ENCODE measurements at regions not wholly inside any gene's neighbourhood (a gene's known extent, or its start where the extent isn't known, plus 50 kb on each side); places are given as distances from the start of the nearest gene placed in this dataset.

DNA sequence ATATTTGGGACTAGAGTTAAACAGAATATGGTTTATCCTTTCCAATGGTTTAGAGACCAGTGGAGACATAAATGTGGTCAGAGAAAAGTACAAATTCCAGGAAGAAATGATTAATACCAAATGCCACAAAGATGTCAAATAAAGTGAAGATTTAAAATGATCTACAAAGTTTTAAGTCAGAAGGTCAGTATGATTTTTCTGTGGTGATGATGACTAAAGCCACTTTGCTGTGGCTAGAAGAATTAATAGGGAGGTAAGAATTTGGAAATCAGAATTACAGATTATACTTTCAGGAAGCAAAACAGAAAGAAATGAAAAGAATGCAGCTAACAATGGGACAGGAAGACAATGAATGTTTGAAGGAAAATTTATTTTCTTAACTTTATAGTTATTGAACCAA lies 91.5 kb upstream of the CDH7 start:
- Histone ChIP-seq H3K4me1 (ENCODE audit: insufficient read depth, low read length) (no peaks in the 10 kb centered on the region), H3K4me3 (replicated peaks in 1 of 3; ENCODE audit: insufficient read depth in 1 of 3, low read depth in 2 of 3, low read length in 3 of 3) (no peak overlapping the region), H3K27me3 (ENCODE audit: control insufficient read depth in 1 of 2, insufficient read depth in 2 of 2, low read length in 2 of 2) (no peaks in the 10 kb centered on the region), H3K27ac (ENCODE audit: extremely low read length, insufficient read depth, low read length) (no peak overlapping the region), H4K20me1 (ENCODE audit: insufficient read depth, low read length) (no peaks in the 10 kb centered on the region), H3K79me2 (ENCODE audit: insufficient read depth, low read length) (no peaks in the 10 kb centered on the region), H3K4me2 (ENCODE audit: low read depth, low read length) (no peak overlapping the region), H2AFZ (ENCODE audit: low read length) (no peak overlapping the region), H3K36me3 (replicated peaks in 1 of 2; ENCODE audit: control insufficient read depth in 1 of 2, insufficient read depth in 2 of 2, low read length in 2 of 2) (no peaks in the 10 kb centered on the region), H3K9me3 (ENCODE audit: low read length) (peaks cover 9% of the 10 kb centered on the region; the same call in 1 of the 2 replicates), H3K9ac (ENCODE audit: insufficient read depth, low read depth, low read length) (no peak overlapping the region)
- CTCF ChIA-PET (ENCODE audit: low intra/inter-chr PET ratio, low total read pairs) = no interaction called here
- no peak for DNase-seq (ENCODE audit: low spot score)
- no peak for ATAC-seq
- POLR2A ChIA-PET = no interaction called here
- in situ Hi-C loops (cut with HindIII; ENCODE audit: extremely low pct_ligation_motif_present, low pct_unique_long_range_greater_than_20kb) (no loop called here), intact Hi-C loops (cut with micrococcal nuclease; ENCODE audit: unreplicated experiment) (no loop called here)
- no TSS peak for BruUV-seq (replicated peaks)
- TF ChIP-seq MEIS2 (CRISPR knock-in tag; IDR thresholded peaks at IDR 0.05) (no peak), ZNF709 (CRISPR knock-in tag; IDR thresholded peaks at IDR 0.05) (no peak), GPN1 (CRISPR knock-in tag; IDR thresholded peaks at IDR 0.05; ENCODE audit: borderline replicate concordance) (no peak), ZNF180 (CRISPR knock-in tag; IDR thresholded peaks at IDR 0.05; ENCODE audit: borderline replicate concordance, low read depth) (no peak), IKZF4 (CRISPR knock-in tag; IDR thresholded peaks at IDR 0.05; ENCODE audit: borderline replicate concordance, low read depth, not compliant biosample characterization) (no peak), ZFP41 (CRISPR knock-in tag; IDR thresholded peaks at IDR 0.05; ENCODE audit: borderline replicate concordance) (no peak), PHF5A (CRISPR knock-in tag; IDR thresholded peaks at IDR 0.05; ENCODE audit: low read depth, unreplicated experiment) (no peak), DR1 (CRISPR knock-in tag; IDR thresholded peaks at IDR 0.05) (no peak)
- TF ChIP-seq, protein P1, sequence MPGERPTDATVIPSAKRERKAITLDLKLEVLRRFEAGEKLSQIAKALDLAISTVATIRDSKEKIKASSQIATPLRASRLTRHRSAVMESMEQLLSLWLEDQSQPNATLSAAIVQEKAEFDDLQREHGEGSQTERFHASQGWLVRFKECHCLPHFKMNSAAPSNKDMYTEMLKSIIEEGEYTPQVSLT (CRISPR knock-in tag; IDR thresholded peaks at IDR 0.05; ENCODE audit: borderline replicate concordance, low read depth) = no peak
- FAIRE-seq = no peak

DNA sequence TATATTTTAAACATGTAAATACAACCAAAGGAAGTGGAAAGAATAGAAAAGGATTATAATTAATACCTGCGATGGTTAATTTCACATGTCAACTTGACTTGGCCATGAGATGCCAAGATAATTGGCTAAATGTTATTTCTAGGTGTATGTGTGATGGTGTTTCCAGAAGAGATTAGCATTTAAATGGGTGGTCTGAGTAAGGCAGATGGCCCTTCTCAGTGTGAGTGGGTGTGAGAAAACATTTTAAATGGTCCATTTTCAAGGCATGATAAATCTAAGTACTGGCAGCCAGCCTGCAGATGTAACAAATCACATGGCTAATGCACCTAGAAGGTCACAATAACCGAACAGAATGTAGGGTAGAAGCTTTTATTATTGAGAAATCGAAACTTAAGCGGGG lies 99.6 kb upstream of the CDH7 start:
- WGBS (ENCODE audit: low lambda C conversion rate) = 22% methylated on average over 4 of the region's 4 CpGs
- in situ Hi-C loops (cut with HindIII; ENCODE audit: extremely low pct_ligation_motif_present, low pct_unique_long_range_greater_than_20kb) = no loop called here
- Histone ChIP-seq H3K27ac (ENCODE audit: extremely low read length, insufficient read depth, low read length) (no peak overlapping the region), H2AFZ (ENCODE audit: low read length) (no peak overlapping the region), H3K79me2 (ENCODE audit: insufficient read depth, low read length) (no peaks in the 10 kb centered on the region), H3K4me3 (replicated peaks in 1 of 3; ENCODE audit: insufficient read depth in 1 of 3, low read depth in 2 of 3, low read length in 3 of 3) (no peak overlapping the region), H3K9ac (ENCODE audit: insufficient read depth, low read depth, low read length) (no peak overlapping the region), H3K36me3 (replicated peaks in 1 of 2; ENCODE audit: control insufficient read depth in 1 of 2, insufficient read depth in 2 of 2, low read length in 2 of 2) (no peaks in the 10 kb centered on the region), H4K20me1 (ENCODE audit: insufficient read depth, low read length) (no peaks in the 10 kb centered on the region), H3K4me1 (ENCODE audit: insufficient read depth, low read length) (no peaks in the 10 kb centered on the region), H3K27me3 (ENCODE audit: control insufficient read depth in 1 of 2, insufficient read depth in 2 of 2, low read length in 2 of 2) (no peaks in the 10 kb centered on the region), H3K4me2 (ENCODE audit: low read depth, low read length) (no peak overlapping the region), H3K9me3 (ENCODE audit: low read length) (peaks cover 34% of the 10 kb centered on the region)
- ATAC-seq (no peak), FAIRE-seq (no peak), DNase-seq (ENCODE audit: low spot score) (no peak)
- CTCF ChIA-PET (ENCODE audit: low intra/inter-chr PET ratio, low total read pairs) = no interaction called here
- POLR2A ChIA-PET = no interaction called here
- intact Hi-C loops (cut with micrococcal nuclease; ENCODE audit: unreplicated experiment) = no loop called here
- no TSS peak for BruUV-seq (replicated peaks)
- TF ChIP-seq PHF20 (CRISPR knock-in tag; IDR thresholded peaks at IDR 0.05) (no peak), ZNF772 (CRISPR knock-in tag; IDR thresholded peaks at IDR 0.05) (no peak), POLR2AphosphoS2 (IDR thresholded peaks at IDR 0.05; ENCODE audit: low read depth, low read length) (no peak), ZNF652 (CRISPR knock-in tag; IDR thresholded peaks at IDR 0.05; ENCODE audit: borderline replicate concordance, low read depth) (no peak), EED (CRISPR knock-in tag; IDR thresholded peaks at IDR 0.05) (no peak), RELA (CRISPR knock-in tag; IDR thresholded peaks at IDR 0.05) (no peak), NFRKB (IDR thresholded peaks at IDR 0.05) (no peak), SKI (IDR thresholded peaks at IDR 0.05; ENCODE audit: partially characterized antibody) (no peak), CCAR2 (optimal IDR thresholded peaks at IDR 0.05; ENCODE audit: low read depth, low read length) (no peak), TEAD3 (CRISPR knock-in tag; optimal IDR thresholded peaks at IDR 0.05; ENCODE audit: borderline replicate concordance) (no peak)
- TF ChIP-seq, protein P2, sequence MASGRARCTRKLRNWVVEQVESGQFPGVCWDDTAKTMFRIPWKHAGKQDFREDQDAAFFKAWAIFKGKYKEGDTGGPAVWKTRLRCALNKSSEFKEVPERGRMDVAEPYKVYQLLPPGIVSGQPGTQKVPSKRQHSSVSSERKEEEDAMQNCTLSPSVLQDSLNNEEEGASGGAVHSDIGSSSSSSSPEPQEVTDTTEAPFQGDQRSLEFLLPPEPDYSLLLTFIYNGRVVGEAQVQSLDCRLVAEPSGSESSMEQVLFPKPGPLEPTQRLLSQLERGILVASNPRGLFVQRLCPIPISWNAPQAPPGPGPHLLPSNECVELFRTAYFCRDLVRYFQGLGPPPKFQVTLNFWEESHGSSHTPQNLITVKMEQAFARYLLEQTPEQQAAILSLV (CRISPR knock-in tag; IDR thresholded peaks at IDR 0.05; ENCODE audit: borderline replicate concordance) = no peak
- TF ChIP-seq, protein P3, sequence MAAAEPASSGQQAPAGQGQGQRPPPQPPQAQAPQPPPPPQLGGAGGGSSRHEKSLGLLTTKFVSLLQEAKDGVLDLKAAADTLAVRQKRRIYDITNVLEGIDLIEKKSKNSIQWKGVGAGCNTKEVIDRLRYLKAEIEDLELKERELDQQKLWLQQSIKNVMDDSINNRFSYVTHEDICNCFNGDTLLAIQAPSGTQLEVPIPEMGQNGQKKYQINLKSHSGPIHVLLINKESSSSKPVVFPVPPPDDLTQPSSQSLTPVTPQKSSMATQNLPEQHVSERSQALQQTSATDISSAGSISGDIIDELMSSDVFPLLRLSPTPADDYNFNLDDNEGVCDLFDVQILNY (CRISPR knock-in tag; conservative IDR thresholded peaks at IDR 0.05) = no peak
